HEK293 (cell line): ENCODE measurements at regions not wholly inside any gene's neighbourhood (a gene's known extent, or its start where the extent isn't known, plus 50 kb on each side); places are given as distances from the start of the nearest gene placed in this dataset.

Experiments
- CTCF ChIA-PET: fragments of 350-600 bp; formaldehyde crosslinking; extraction: SDS; loops from one replicate; lab custom pipeline; 2021; ENCODE audit warnings: antibody characterized with exemption; lab: Yijun Ruan, JAX
- POLR2A ChIA-PET: fragments of 300-600 bp; formaldehyde crosslinking; extraction: SDS; loops from one replicate; lab custom pipeline; 2020; ENCODE audit warnings: antibody characterized with exemption, inconsistent platforms; lab: Yijun Ruan, JAX
- H3K27ac ChIP-seq: fragments of 200-500 bp; sonication (Bioruptor generic); 2 replicates; pipeline ENCODE4 v1.5.1; 2014; ENCODE audit warnings: low read depth, low read length, control low read depth, inconsistent platforms; ENCODE audit errors: extremely low read depth
- H3K36me3 ChIP-seq, 2 experiments: fragments of 200-500 bp in 1 of 2; sonication (Bioruptor generic) in 1 of 2; 1 replicate in 1 of 2; 2 replicates in 1 of 2; pipeline ENCODE4 v1.5.1; 2014 to 2017; ENCODE audit warnings: inconsistent platforms in 2 of 2, low read length in 2 of 2; ENCODE audit not compliant: control insufficient read depth in 2 of 2, insufficient read depth in 1 of 2
- H3K4me1 ChIP-seq: fragments of 200-500 bp; sonication (Bioruptor generic); 2 replicates; pipeline ENCODE4 v1.5.1; 2014; ENCODE audit warnings: mild to moderate bottlenecking, low read length, inconsistent platforms; ENCODE audit not compliant: control insufficient read depth, insufficient read depth
- H3K4me3 ChIP-seq: 2 replicates; pipeline ENCODE4 v1.5.1; 2011; ENCODE audit warnings: low read depth, mild to moderate bottlenecking, control low read depth, low read length, moderate library complexity
- H3K9me3 ChIP-seq: fragments of 200-500 bp; sonication (Bioruptor generic); 2 replicates; pipeline ENCODE4 v1.5.1; 2014; ENCODE audit warnings: low read depth, low read length, inconsistent platforms; ENCODE audit not compliant: control insufficient read depth, insufficient read depth
- BCL11A ChIP-seq: fragments of 450-650 bp; formaldehyde crosslinking; IDR thresholded peaks from 2 replicates; pipeline ENCODE4 v1.5.1; 2016; ENCODE audit warnings: low read depth, missing biosample characterization, missing genetic modification characterization
- BCL6B ChIP-seq: fragments of 450-650 bp; formaldehyde crosslinking; IDR thresholded peaks from 2 replicates; pipeline ENCODE4 v1.5.1; 2017; ENCODE audit warnings: missing biosample characterization, missing genetic modification characterization
- FEZF1 ChIP-seq: fragments of 450-650 bp; formaldehyde crosslinking; IDR thresholded peaks from 2 replicates; pipeline ENCODE4 v1.5.1; 2016; ENCODE audit warnings: missing biosample characterization, missing genetic modification characterization
- MEIS1 ChIP-seq: sonication (generic); formaldehyde crosslinking; IDR thresholded peaks from 2 replicates; pipeline ENCODE4 v1.8.1; 2022; ENCODE audit warnings: missing genetic modification reagents, mild to moderate bottlenecking, borderline replicate concordance
- MYNN ChIP-seq: fragments of 450-650 bp; formaldehyde crosslinking; IDR thresholded peaks from 2 replicates; pipeline ENCODE4 v1.5.1; 2016; ENCODE audit warnings: missing biosample characterization, missing genetic modification characterization, borderline replicate concordance
- PRDM6 ChIP-seq: fragments of 450-650 bp; formaldehyde crosslinking; IDR thresholded peaks from 2 replicates; pipeline ENCODE4 v1.5.1; 2017; ENCODE audit warnings: missing biosample characterization, missing genetic modification characterization
- SCRT2 ChIP-seq: fragments of 450-650 bp; formaldehyde crosslinking; IDR thresholded peaks from 2 replicates; pipeline ENCODE4 v1.5.1; 2016; ENCODE audit warnings: missing biosample characterization, missing genetic modification characterization
- SP7 ChIP-seq: fragments of 450-650 bp; formaldehyde crosslinking; IDR thresholded peaks from 2 replicates; pipeline ENCODE4 v1.5.1; 2016; ENCODE audit warnings: missing biosample characterization, missing genetic modification characterization
- ZBTB10 ChIP-seq: fragments of 450-650 bp; formaldehyde crosslinking; IDR thresholded peaks from 2 replicates; pipeline ENCODE4 v1.5.1; 2016; ENCODE audit warnings: missing biosample characterization, missing genetic modification characterization
- ZNF121 ChIP-seq: fragments of 450-650 bp; formaldehyde crosslinking; IDR thresholded peaks from 2 replicates; pipeline ENCODE4 v1.5.1; 2016; ENCODE audit warnings: missing biosample characterization, missing genetic modification characterization
- ZNF138 ChIP-seq: fragments of 450-650 bp; formaldehyde crosslinking; IDR thresholded peaks from 2 replicates; pipeline ENCODE4 v1.5.1; 2016; ENCODE audit warnings: missing biosample characterization, missing genetic modification characterization, borderline replicate concordance
- ZNF140 ChIP-seq: fragments of 450-650 bp; formaldehyde crosslinking; IDR thresholded peaks from 2 replicates; pipeline ENCODE4 v1.5.1; 2016; ENCODE audit warnings: missing biosample characterization, missing genetic modification characterization
- ZNF169 ChIP-seq: fragments of 450-650 bp; formaldehyde crosslinking; IDR thresholded peaks from 2 replicates; pipeline ENCODE4 v1.5.1; 2016; ENCODE audit warnings: missing biosample characterization, missing genetic modification characterization
- ZNF324 ChIP-seq: fragments of 450-650 bp; formaldehyde crosslinking; IDR thresholded peaks from 2 replicates; pipeline ENCODE4 v1.5.1; 2016; ENCODE audit warnings: missing biosample characterization, missing genetic modification characterization
- ZNF513 ChIP-seq: fragments of 450-650 bp; IDR thresholded peaks from 2 replicates; pipeline ENCODE4 v1.5.1; 2018; ENCODE audit warnings: missing biosample characterization, missing genetic modification characterization
- ZNF530 ChIP-seq: fragments of 450-650 bp; formaldehyde crosslinking; IDR thresholded peaks from 2 replicates; pipeline ENCODE4 v1.5.1; 2016; ENCODE audit warnings: low read depth, missing biosample characterization, missing genetic modification characterization
- ZNF610 ChIP-seq: fragments of 450-650 bp; formaldehyde crosslinking; IDR thresholded peaks from 2 replicates; pipeline ENCODE4 v1.5.1; 2016; ENCODE audit warnings: missing biosample characterization, missing genetic modification characterization, borderline replicate concordance
- ZNF629 ChIP-seq: fragments of 450-650 bp; formaldehyde crosslinking; IDR thresholded peaks from 2 replicates; pipeline ENCODE4 v1.5.1; 2017; ENCODE audit warnings: missing biosample characterization, missing genetic modification characterization
- ZNF777 ChIP-seq: fragments of 450-650 bp; formaldehyde crosslinking; IDR thresholded peaks from 2 replicates; pipeline ENCODE4 v1.5.1; 2017; ENCODE audit warnings: missing biosample characterization, missing genetic modification characterization, borderline replicate concordance
- ZNF843 ChIP-seq: fragments of 450-650 bp; formaldehyde crosslinking; IDR thresholded peaks from 2 replicates; pipeline ENCODE4 v1.5.1; 2016; ENCODE audit warnings: missing biosample characterization, missing genetic modification characterization
- TF ChIP-seq, protein P1 (sequence below): fragments of 450-650 bp; formaldehyde crosslinking; IDR thresholded peaks from 2 replicates; pipeline ENCODE4 v1.5.1; 2016; ENCODE audit warnings: missing biosample characterization, missing genetic modification characterization
- TF ChIP-seq, protein P2 (sequence below): fragments of 450-650 bp; formaldehyde crosslinking; IDR thresholded peaks from 2 replicates; pipeline ENCODE4 v1.5.1; 2017; ENCODE audit warnings: missing biosample characterization, missing genetic modification characterization
- TF ChIP-seq, protein P3 (sequence below): fragments of 450-650 bp; formaldehyde crosslinking; IDR thresholded peaks from 2 replicates; pipeline ENCODE4 v1.5.1; 2017; ENCODE audit warnings: missing biosample characterization, missing genetic modification characterization

DNA sequence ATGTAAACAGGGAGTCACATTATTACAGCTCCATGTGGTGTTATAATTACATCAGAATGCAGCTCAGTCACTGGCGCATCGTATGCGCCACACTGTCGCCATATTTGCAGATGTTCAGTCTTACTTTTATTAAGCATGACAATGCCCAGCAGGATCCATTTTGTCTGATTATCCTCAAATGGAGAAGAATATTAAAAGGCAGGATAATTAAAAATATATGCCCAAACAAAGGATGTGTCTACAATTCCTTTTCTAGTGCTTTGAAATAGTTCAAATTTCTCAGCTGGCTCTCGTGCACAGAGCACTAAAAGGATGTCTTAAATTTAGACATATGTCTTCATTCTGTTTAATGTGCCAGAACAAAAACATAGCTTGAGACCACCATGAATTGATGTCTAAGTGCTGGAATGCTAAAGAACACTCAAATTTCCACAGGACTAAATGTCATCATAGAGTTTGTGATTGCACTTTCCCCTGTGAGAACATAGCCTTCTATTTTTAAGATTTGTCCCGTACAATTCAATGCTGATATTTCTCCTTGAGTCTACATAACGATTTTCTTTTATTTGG is 168.0 kb downstream of the DKK1 start:
- H3K4me1 ChIP-seq, result no peaks in the 10 kb centered on the region
- ChIA-PET CTCF (interaction anchor here (1.0 kb wide), 1 partner anchor 10 kb away, joined by 4 read pairs; no protein-coding TSS in a partner anchor), POLR2A (no interaction called here)
- H3K9me3 ChIP-seq, result no peaks in the 10 kb centered on the region
- no peaks in the 10 kb centered on the region for H3K36me3 ChIP-seq
- H3K27ac ChIP-seq, result no peak overlapping the region
- TF ChIP-seq MEIS1 (CRISPR knock-in tag), result no peak
- TF ChIP-seq ZBTB10 (tag by site-specific recombination), result no peak
- no peak for TF ChIP-seq BCL6B (tag by site-specific recombination)
- TF ChIP-seq ZNF843 (tag by site-specific recombination), result no peak
- TF ChIP-seq ZNF169 (tag by site-specific recombination), result no peak
- TF ChIP-seq, protein P1, sequence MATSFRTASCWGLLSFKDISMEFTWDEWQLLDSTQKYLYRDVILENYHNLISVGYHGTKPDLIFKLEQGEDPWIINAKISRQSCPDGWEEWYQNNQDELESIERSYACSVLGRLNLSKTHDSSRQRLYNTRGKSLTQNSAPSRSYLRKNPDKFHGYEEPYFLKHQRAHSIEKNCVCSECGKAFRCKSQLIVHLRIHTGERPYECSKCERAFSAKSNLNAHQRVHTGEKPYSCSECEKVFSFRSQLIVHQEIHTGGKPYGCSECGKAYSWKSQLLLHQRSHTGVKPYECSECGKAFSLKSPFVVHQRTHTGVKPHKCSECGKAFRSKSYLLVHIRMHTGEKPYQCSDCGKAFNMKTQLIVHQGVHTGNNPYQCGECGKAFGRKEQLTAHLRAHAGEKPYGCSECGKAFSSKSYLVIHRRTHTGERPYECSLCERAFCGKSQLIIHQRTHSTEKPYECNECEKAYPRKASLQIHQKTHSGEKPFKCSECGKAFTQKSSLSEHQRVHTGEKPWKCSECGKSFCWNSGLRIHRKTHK (tag by site-specific recombination), result no peak
- TF ChIP-seq ZNF140 (tag by site-specific recombination), result no peak
- TF ChIP-seq, protein P2, sequence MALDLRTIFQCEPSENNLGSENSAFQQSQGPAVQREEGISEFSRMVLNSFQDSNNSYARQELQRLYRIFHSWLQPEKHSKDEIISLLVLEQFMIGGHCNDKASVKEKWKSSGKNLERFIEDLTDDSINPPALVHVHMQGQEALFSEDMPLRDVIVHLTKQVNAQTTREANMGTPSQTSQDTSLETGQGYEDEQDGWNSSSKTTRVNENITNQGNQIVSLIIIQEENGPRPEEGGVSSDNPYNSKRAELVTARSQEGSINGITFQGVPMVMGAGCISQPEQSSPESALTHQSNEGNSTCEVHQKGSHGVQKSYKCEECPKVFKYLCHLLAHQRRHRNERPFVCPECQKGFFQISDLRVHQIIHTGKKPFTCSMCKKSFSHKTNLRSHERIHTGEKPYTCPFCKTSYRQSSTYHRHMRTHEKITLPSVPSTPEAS (tag by site-specific recombination), result no peak
- TF ChIP-seq ZNF513, result no peak
- no peak for TF ChIP-seq ZNF629 (tag by site-specific recombination)
- TF ChIP-seq, protein P3, sequence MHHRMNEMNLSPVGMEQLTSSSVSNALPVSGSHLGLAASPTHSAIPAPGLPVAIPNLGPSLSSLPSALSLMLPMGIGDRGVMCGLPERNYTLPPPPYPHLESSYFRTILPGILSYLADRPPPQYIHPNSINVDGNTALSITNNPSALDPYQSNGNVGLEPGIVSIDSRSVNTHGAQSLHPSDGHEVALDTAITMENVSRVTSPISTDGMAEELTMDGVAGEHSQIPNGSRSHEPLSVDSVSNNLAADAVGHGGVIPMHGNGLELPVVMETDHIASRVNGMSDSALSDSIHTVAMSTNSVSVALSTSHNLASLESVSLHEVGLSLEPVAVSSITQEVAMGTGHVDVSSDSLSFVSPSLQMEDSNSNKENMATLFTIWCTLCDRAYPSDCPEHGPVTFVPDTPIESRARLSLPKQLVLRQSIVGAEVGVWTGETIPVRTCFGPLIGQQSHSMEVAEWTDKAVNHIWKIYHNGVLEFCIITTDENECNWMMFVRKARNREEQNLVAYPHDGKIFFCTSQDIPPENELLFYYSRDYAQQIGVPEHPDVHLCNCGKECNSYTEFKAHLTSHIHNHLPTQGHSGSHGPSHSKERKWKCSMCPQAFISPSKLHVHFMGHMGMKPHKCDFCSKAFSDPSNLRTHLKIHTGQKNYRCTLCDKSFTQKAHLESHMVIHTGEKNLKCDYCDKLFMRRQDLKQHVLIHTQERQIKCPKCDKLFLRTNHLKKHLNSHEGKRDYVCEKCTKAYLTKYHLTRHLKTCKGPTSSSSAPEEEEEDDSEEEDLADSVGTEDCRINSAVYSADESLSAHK (tag by site-specific recombination), result no peak
- TF ChIP-seq BCL11A, result no peak
- TF ChIP-seq SP7 (tag by site-specific recombination), result no peak
- no peak overlapping the region for H3K4me3 ChIP-seq

DNA sequence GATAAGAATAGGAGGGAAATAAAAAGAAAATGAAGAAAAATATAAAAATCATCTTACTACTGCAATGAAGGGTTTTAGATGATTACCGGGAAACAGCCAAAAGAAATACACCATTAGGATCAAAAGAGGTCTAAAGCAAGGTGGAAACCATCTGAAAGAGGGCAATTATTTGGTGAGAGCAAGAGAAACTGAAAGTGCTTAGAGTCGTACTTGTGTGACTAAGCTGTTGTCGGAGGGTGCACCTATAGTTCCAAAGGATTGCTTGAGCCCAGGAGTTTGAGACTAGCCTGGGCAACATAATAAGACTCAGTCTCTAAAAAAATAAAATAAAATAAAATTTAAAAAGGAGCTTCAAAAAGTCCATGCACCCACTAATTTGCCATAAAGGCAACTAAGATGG is 169.5 kb downstream of the DKK1 start:
- H3K4me3 ChIP-seq, result no peak overlapping the region
- H3K4me1 ChIP-seq, result no peaks in the 10 kb centered on the region
- no peaks in the 10 kb centered on the region for H3K9me3 ChIP-seq
- H3K27ac ChIP-seq, result no peak overlapping the region
- no peaks in the 10 kb centered on the region for H3K36me3 ChIP-seq
- CTCF ChIA-PET, result interaction anchor here (0.6 to 9.5 kb wide), 4 partner anchors 86 to 175 kb away, joined by 3 to 109 read pairs (median 4); no protein-coding TSS in a partner anchor
- POLR2A ChIA-PET, result no interaction called here
- TF ChIP-seq FEZF1 (no peak), SCRT2 (tag by site-specific recombination) (no peak), ZNF610 (tag by site-specific recombination) (no peak), PRDM6 (no peak), ZNF324 (tag by site-specific recombination) (no peak), ZNF138 (tag by site-specific recombination) (no peak), MYNN (tag by site-specific recombination) (no peak), ZNF777 (tag by site-specific recombination) (no peak), ZNF121 (tag by site-specific recombination) (no peak), ZNF530 (no peak)
